HG03469 (cell line): ENCODE measurements at regions not wholly inside any gene's neighbourhood (a gene's known extent, or its start where the extent isn't known, plus 50 kb on each side); places are given as distances from the start of the nearest gene placed in this dataset.

Source experiments
- ATAC-seq: cut with Tn5 transposase; IDR thresholded peaks from one replicate; pipeline ENCODE4 v1.9.1; 2021; ENCODE audit warnings: mild to moderate bottlenecking, moderate library complexity, moderate number of reproducible peaks; ENCODE audit not compliant: unreplicated experiment

DNA sequence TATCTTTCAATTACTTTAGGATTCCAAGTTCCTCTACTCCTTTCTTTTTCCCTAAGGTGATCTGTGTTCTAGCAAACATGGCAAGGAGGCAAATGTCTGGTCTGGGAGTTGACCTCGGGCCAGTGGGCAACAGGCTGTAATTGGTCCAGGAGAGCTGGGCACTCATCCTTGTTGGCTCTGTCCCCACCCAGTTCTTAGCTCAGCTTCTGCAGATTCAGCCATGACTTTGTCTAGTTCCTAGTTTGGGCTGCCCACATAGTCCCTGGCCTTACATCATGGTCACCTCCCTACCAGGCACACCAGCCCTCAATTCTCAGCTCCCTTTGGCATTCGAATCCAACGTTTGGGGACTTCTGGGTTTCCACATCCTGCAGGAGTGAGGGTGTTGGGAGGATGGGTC, 92.1 kb upstream of the DAP start:
- no peak for ATAC-seq

DNA sequence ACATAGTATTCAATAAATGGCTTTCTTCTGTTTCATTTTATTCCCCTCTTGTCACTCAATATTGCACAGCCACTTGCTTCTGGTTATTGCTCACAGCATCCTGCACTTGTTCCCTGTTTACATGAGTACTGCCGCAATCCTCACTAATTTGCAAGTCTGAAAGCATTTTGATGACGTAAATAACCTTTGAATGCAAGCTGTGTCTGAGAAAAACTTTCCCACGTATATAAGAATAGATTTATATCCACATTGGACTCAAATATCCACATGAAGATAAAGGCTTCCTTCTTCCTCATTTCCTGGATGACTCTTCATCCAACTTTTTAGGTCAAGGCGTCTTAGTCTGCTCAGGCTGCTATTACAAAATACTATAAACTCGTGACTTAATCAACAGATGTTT, 88.2 kb upstream of the DAP start:
- no peak for ATAC-seq

DNA sequence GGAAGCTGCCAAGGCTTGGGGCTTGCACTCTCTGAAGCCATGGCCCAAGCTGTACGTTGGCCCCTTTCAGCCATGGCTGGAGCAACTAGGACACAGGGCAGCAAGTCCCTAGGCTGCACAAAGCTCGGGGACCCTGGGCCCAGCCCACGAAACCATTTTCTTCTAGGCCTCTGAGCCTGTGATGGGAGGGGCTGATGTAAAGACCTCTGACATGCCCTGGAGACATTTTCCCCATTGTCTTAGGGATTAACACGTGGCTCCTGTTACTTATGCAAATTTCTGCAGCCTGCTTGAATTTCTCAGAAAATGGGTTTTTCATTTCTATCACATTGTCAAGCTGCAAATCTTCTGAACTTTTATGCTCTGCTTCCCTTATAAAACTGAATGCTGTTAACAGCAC, 83.0 kb upstream of the DAP start:
- no peak for ATAC-seq

DNA sequence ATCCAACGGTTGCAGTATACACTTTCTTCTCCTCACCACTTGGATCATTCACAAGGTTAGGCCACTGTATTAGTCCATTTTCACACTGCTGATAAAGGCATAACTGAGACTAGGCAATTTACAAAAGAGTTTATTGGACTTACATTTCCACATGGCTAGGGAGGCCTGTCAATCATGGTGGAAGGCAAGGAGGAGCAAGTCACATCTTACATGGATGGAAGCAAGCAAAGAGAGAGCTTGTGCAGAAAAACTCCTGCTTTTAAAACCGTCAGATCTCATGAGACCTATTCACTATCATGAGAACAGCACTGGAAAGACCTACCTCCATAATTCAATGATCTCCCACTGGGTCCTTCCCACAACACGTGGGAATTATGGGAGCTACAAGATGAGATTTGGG, 81.8 kb upstream of the DAP start:
- ATAC-seq = no peak

DNA sequence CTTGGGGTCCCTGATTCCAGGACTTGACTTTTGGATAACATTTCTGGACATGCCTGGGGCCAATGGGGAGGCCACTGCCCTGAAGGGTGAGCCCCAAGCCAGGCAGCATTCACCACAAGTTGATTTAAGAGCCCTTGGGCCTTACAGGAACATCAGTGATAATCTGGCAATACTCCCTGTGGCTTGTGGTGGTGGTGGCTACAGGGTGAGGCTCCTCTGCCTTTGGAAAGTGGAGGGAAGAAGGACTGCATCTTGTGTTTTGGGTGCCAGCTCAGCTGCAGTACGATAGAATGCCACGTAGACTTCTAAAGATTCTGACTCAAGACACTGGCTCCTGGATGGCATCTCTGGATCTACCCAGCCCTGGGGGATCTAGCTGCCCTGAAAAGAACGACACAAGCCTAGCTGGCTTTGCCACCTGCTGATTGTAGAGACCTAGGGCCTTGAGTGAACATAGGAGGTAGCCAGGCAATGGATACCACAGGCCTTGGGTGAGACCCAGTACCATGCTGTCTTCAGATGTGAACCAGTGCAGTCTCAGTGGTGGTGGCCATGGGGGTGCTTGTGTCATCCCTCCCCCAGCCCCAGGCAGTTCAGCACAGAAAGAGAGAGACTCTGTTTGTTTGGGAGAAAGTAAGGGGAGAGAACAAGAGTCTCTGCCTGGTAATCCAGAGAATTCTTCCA, 79.0 kb upstream of the DAP start:
- no peak for ATAC-seq

DNA sequence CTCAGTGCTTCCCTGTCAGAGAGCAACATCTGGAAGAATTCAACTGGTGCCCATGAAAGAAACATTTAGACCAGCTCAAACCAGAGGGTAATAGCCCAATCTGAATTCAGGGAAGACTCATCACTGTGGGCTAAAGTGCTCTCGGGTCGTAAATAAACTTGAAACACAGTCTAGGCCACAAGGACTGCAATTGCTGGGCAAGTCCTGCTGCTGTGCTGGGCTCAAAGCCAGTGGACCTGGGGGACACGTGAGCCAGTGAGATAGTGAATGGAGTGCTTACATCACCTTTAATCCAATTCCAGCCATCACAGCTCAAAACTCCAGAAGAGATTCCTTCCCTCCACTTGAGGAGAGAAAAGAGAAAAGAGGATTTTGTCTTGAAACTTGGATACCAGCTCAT, 78.1 kb upstream of the DAP start:
- no peak for ATAC-seq

DNA sequence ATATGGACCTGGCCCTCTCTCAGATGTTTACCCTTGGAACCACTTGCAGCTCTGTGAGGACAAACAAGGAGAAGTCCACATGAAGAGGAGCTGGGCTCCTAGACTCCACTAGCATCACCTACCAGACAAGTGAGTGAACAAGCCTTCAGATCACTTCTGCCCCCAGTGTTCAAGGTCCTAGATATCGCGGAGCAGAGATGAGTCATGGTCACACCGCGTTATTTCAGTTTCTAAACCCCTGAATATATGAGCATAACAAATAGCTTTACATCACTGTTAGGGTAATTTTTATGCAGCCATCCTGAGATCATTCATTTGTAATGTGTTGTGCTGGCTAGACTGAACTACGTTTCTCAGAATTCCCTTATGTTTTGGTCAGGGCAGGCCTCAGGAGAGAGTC, 77.0 kb upstream of the DAP start:
- peak; percentile 79 for ATAC-seq

DNA sequence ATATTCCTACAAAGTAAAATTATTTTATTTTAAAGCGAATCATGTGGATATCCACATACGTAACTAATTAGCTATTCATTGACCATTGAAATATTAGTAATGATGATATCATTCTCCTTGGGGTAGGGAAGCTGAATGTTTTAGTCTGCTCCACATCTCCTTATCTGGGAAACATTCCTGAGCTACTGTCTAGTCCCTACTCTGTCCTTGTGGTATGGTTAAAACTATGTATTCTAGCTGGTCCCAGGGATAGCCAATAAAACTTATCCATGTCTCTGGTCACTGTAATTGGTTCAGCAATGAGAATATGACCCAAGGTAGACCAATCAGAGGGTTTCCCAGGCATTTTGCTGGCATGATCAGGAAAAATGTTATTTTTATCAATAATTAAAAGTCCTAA, 76.0 kb upstream of the DAP start:
- ATAC-seq = no peak

DNA sequence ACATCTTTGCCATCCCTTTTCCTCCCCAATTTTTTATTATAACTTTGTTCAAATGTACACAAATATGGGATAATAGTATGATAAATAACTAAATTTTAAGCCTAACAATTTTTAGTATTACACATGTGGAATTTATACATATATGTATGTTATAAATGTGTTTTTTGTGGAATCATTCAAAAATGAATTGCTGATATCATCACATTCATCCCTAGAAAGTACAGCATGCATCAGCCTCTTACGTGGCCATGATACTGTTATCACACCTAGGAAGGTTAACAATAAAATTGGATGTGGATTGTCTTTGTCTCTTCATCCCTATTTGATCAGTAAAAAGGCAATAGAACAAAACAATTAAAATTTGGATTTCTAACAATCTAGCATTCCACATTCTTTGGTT, 73.7 kb upstream of the DAP start:
- ATAC-seq = no peak

DNA sequence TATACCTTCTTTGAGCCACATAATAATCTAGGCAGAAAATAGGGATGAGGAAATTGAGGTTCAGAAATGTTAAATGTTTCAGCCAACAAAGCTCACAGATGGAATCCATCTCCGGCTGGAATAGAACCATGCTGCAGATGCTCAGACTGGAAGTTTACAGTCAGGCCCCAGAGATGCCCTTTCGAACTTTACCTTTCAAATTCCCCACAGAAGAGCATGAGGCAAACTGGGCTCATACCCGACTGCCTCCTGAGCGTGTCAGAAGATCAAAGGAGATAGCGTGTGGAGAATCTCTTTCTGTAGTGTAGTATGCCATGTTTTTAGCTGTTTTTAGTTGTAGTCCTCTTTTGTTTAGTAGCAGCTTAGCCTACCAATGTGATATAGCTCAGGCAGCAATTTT, 72.0 kb upstream of the DAP start:
- no peak for ATAC-seq

DNA sequence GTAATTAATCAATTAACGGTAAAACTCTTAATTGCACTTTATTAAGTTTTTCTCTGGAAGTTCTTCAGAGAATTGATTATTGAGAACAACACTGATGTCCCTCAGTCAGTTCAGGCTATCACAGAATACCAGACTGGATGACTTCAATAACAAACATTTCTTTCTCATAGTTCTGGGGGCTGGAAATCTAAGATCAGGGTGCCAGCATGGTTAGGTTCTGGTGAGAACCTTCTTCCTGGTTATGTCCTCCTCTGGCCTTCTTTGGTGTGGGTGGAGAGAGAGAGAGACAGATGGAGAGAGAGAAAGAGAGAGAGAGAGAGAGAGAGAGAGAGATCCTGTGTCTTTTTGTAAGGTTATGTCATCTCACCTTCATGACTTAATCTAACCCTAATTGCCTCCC, 71.4 kb upstream of the DAP start:
- no peak for ATAC-seq

DNA sequence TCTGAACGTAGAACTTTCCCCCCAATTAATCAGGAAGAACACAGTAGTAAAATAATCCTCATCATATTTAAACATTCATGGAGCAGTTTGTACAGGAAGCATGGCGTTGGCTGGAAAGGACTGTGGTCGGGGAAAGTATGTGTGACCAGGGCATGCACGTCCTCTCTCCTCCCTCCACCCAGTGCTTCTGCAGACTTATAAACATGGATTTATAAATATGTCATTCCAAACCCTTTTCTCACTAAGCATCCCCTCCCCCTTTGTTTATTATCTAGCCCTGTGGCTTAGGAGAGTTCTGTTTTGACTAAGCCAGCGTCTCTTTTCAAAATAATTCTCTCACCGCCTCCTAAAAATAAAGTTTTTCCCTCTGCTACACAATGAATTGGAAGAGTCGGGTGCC, 70.4 kb upstream of the DAP start:
- ATAC-seq = no peak

DNA sequence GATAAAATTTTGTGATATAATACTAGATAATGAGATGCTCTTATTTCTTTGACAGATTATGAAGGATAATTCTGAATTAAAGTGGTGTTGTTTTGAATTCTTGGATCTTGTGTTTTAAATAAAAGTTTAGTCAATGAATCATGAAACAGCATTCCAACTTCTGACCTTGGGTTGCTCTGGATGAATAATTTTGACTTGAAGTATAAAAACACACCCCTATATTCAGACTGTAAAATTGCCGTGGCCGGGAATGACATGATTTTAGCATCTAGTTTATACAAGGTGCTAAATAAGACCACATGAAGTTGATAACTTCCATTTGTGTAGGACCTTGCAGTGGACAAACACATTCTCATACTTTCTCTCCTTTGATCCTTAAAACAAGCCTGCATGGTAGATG, 67.2 kb upstream of the DAP start:
- no peak for ATAC-seq

DNA sequence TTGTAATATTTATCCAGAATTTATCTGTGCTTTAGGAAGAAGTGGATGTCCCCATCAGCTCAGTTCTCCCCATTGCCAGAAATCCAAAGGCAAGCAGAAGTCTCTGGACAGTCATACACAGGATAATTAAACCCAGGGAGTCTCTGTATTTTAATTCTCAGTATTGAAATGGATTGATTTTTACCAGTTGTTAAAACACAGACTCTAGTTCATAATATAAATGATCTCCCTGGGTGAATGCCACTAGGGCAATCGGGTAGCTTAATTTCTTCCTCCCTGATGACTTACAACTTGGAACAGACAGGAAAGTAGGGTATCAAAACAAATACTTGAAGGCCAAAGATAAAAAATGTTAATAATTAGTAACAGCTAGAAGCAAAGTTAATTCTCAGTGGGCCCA, 66.5 kb upstream of the DAP start:
- no peak for ATAC-seq

DNA sequence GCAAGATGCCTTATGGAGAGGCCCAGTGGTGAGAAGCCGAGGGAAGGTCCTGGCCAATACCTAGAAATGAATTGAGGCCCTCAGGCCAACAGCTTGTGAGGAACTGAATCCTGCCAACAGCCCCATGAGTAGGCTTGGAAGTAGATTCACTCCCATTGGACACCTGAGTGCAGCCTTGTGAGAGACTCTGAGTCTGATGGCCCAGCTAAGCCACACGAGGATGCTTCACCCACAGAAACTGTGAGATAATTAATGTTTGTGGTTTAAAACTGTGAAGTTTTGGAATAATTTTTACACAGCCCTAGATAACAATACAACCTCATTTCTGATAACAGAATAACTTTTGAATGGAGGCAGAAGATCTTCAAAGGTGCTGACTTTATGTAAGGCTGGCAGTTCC, 65.9 kb upstream of the DAP start:
- no peak for ATAC-seq

DNA sequence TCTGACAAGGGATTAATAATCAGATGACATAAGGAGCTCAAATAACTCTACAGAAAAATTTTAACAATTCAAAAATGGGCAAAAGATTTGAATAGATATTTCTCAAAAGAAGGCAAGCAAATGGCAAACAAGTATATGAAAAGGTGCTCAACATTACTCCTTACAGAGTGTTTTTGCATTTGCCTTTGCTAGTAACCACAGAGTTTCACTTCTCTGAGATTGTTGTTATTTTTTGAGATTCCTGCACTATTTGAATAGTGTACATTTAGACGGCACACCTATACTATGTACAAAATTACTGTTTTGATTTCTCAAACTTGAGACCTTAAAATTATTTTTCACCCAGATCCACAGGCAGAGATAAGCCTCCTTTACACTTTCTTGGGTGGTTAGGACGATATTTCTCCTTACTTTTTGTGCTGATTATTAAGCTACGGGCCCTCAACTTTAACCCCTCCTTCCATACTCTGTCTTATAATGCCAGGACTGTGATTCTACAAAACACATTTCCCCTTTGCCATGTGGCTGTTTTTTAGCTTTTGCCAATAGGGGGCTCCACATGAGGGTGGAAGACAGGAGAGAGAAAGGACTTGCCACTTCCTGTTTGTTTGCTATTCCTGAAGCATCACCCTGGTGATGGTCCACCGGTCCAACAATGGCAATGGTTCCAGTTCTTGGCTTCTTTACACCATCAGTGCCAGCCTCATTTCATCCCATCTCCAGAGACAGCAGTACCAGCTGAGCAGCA, 65.0 kb upstream of the DAP start:
- peak; percentile 97 for ATAC-seq

DNA sequence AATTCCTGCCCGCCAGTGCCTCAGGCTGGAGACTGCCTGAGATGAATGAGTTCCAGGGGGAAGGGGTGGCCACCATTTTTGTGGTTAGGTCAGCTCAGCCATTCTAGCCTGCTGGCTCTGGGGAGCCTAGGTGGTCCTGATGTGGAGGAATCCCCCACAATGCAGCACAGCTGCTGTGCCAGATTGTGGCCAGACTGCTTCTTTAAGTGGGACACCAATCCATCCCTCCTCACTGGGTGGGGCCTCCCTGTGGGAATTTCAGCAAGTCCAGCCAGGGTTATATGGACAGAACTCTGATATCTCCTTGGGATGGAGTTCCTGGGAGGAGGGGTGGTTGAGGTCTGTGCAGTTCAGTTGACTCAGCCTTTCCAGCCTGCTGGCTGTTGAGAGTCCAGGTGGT, 51.2 kb upstream of the DAP start:
- no peak for ATAC-seq
